ENCODE measurements at regions not wholly inside any gene's neighbourhood (a gene's known extent, or its start where the extent isn't known, plus 50 kb on each side); places are given as distances from the start of the nearest gene placed in this dataset.

GRCh38 chr10:44647877-44648542, 263.1 kb upstream of the CXCL12 start:
- TF ChIP-seq CEBPB (IDR thresholded peaks at IDR 0.05) (no peak), EGR1 (IDR thresholded peaks at IDR 0.05) (no peak), YY1 (IDR thresholded peaks at IDR 0.05; ENCODE audit: low read depth) (no peak), EP300 (IDR thresholded peaks at IDR 0.05; ENCODE audit: borderline replicate concordance) (no peak)

GRCh38 chr10:44650691-44651661, 260.2 kb upstream of the TMEM72 start:
- TF ChIP-seq MAX (IDR thresholded peaks at IDR 0.05) (no peak), REST (IDR thresholded peaks at IDR 0.05; ENCODE audit: low read depth) (no peak), EGR1 (IDR thresholded peaks at IDR 0.05) (no peak), RAD21 (IDR thresholded peaks at IDR 0.05; ENCODE audit: low read depth) (no peak), EP300 (IDR thresholded peaks at IDR 0.05; ENCODE audit: borderline replicate concordance) (no peak), NFIC (IDR thresholded peaks at IDR 0.05) (no peak), CREB1 (IDR thresholded peaks at IDR 0.05; ENCODE audit: low read depth) (no peak), TCF12 (IDR thresholded peaks at IDR 0.05; ENCODE audit: low read depth) (no peak), USF1 (IDR thresholded peaks at IDR 0.05) (no peak), ZBTB7A (IDR thresholded peaks at IDR 0.05; ENCODE audit: low read depth) (no peak)

GRCh38 chr10:44651834-44652233, 259.3 kb upstream of the TMEM72 start:
- TF ChIP-seq NFIC (IDR thresholded peaks at IDR 0.05): no peak
- no peak for TF ChIP-seq MAX (IDR thresholded peaks at IDR 0.05)
- no peak for TF ChIP-seq EGR1 (IDR thresholded peaks at IDR 0.05)
- TF ChIP-seq CREB1 (IDR thresholded peaks at IDR 0.05; ENCODE audit: low read depth): no peak
- TF ChIP-seq YY1 (IDR thresholded peaks at IDR 0.05; ENCODE audit: low read depth): no peak
- TF ChIP-seq REST (IDR thresholded peaks at IDR 0.05; ENCODE audit: low read depth): no peak
- no peak for TF ChIP-seq RAD21 (IDR thresholded peaks at IDR 0.05; ENCODE audit: low read depth)
- TF ChIP-seq TEAD4 (IDR thresholded peaks at IDR 0.05): no peak
- no peak for TF ChIP-seq TCF12 (IDR thresholded peaks at IDR 0.05; ENCODE audit: low read depth)
- TF ChIP-seq FOXM1 (IDR thresholded peaks at IDR 0.05; ENCODE audit: borderline replicate concordance, low read depth): no peak
- no peak for TF ChIP-seq ZBTB7A (IDR thresholded peaks at IDR 0.05; ENCODE audit: low read depth)
- TF ChIP-seq EP300 (IDR thresholded peaks at IDR 0.05; ENCODE audit: borderline replicate concordance): no peak
- no peak for TF ChIP-seq USF1 (IDR thresholded peaks at IDR 0.05)
- TF ChIP-seq TAF1 (IDR thresholded peaks at IDR 0.05; ENCODE audit: low read depth): no peak
- TF ChIP-seq CEBPB (IDR thresholded peaks at IDR 0.05): no peak

- TF ChIP-seq NFIC (IDR thresholded peaks at IDR 0.05) (no peak), FOXM1 (IDR thresholded peaks at IDR 0.05; ENCODE audit: borderline replicate concordance, low read depth) (no peak), YY1 (IDR thresholded peaks at IDR 0.05; ENCODE audit: low read depth) (no peak), USF1 (IDR thresholded peaks at IDR 0.05) (no peak), CREB1 (IDR thresholded peaks at IDR 0.05; ENCODE audit: low read depth) (no peak), TCF12 (IDR thresholded peaks at IDR 0.05; ENCODE audit: low read depth) (no peak)
These were observed 251.8 kb upstream of the TMEM72 start for GRCh38 chr10:44659320-44659719.

- no peak for TF ChIP-seq CEBPB (IDR thresholded peaks at IDR 0.05)
- TF ChIP-seq RAD21 (IDR thresholded peaks at IDR 0.05; ENCODE audit: low read depth): no peak
- TF ChIP-seq TCF12 (IDR thresholded peaks at IDR 0.05; ENCODE audit: low read depth): no peak
- TF ChIP-seq TEAD4 (IDR thresholded peaks at IDR 0.05): no peak
- TF ChIP-seq YY1 (IDR thresholded peaks at IDR 0.05; ENCODE audit: low read depth): no peak
- TF ChIP-seq CREB1 (IDR thresholded peaks at IDR 0.05; ENCODE audit: low read depth): no peak
- no peak for TF ChIP-seq EP300 (IDR thresholded peaks at IDR 0.05; ENCODE audit: borderline replicate concordance)
- no peak for TF ChIP-seq MAX (IDR thresholded peaks at IDR 0.05)
These were observed 250.9 kb upstream of the TMEM72 start for GRCh38 chr10:44660271-44660670.
